ENCODE measurements at regions not wholly inside any gene's neighbourhood (a gene's known extent, or its start where the extent isn't known, plus 50 kb on each side); places are given as distances from the start of the nearest gene placed in this dataset.

- H3K4me3 ChIP-seq (ENCODE audit: low read depth, low read length): no peak overlapping the region
- no peaks in the 10 kb centered on the region for H3K27me3 ChIP-seq
- H3K4me1 ChIP-seq: no peaks in the 10 kb centered on the region
- no peak for DNase-seq
- TF ChIP-seq, protein P1, sequence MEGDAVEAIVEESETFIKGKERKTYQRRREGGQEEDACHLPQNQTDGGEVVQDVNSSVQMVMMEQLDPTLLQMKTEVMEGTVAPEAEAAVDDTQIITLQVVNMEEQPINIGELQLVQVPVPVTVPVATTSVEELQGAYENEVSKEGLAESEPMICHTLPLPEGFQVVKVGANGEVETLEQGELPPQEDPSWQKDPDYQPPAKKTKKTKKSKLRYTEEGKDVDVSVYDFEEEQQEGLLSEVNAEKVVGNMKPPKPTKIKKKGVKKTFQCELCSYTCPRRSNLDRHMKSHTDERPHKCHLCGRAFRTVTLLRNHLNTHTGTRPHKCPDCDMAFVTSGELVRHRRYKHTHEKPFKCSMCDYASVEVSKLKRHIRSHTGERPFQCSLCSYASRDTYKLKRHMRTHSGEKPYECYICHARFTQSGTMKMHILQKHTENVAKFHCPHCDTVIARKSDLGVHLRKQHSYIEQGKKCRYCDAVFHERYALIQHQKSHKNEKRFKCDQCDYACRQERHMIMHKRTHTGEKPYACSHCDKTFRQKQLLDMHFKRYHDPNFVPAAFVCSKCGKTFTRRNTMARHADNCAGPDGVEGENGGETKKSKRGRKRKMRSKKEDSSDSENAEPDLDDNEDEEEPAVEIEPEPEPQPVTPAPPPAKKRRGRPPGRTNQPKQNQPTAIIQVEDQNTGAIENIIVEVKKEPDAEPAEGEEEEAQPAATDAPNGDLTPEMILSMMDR (IDR thresholded peaks at IDR 0.05; ENCODE audit: low read depth, low read length): no peak
- H3K36me3 ChIP-seq: no peaks in the 10 kb centered on the region
- H3K9me3 ChIP-seq: no peaks in the 10 kb centered on the region
Measured at GRCh38 chr20:61030130-61030529, 221.9 kb upstream of the CDH4 start.

DNA sequence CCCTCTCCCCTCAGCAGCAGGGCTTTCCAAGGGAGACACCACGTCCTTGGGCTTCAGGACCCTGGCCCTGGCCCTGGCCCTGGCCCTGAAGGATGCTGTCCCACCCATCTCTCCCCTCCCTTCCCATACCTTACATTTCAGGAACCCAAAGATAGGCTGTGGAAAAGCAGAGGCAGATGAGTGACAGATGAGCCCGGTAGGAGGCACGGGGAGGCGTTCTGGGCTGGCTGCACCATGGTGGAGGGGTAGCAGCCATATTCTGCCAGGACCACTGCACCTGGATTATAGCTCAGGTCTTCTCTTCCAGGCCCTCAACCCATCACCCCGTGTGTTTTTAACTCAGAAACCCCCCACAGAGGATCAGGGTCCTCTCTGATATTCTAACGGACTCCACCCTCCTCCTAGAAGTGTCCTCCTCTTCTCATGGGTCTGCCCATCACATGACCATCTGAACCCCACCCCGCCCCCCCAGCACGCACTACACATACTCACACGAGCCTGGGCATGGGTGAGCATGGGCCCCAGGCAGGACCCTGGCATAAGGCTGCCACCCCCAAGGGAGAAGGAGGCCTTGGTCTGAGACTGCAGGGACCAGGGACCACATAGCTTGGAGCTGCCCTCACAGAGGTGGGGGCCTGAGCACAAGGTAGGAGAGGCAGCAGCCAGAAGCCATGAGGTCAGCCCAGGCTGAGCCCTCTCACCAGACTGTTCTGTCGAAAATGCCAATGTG is 220.8 kb upstream of the CDH4 start:
- Histone ChIP-seq H3K4me1 (no peaks in the 10 kb centered on the region), H3K27me3 (no peaks in the 10 kb centered on the region), H3K9me3 (no peaks in the 10 kb centered on the region), H3K36me3 (no peaks in the 10 kb centered on the region), H3K4me3 (ENCODE audit: low read depth, low read length) (no peak overlapping the region)
- TF ChIP-seq, protein P1 (IDR thresholded peaks at IDR 0.05; ENCODE audit: low read depth, low read length): no peak
- DNase-seq: no peak

DNA sequence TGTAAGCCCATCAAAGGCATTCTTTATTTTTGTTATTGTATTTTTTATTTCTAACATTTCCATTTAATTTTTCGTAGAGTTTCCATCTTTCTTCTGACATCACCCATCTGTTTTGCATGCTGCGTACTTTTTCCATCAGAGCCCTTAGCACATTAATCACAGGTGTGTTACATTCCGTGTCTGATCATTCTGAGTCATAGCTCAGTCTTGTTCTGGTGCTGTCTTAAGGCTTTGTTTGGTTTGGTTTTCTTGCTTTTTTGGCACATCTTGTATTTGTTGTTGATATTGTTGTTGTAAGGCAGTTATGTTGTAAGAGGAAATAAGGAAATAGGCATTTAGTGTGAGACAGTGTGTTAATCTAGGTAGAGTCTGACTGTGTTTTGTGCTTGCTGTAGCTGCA is 214.6 kb upstream of the CDH4 start:
- no peaks in the 10 kb centered on the region for H3K4me1 ChIP-seq
- H3K36me3 ChIP-seq: no peaks in the 10 kb centered on the region
- no peaks in the 10 kb centered on the region for H3K27me3 ChIP-seq
- no peak for DNase-seq
- H3K9me3 ChIP-seq: no peaks in the 10 kb centered on the region
- TF ChIP-seq, protein P1 (IDR thresholded peaks at IDR 0.05; ENCODE audit: low read depth, low read length): no peak
- H3K4me3 ChIP-seq (ENCODE audit: low read depth, low read length): no peak overlapping the region

DNA sequence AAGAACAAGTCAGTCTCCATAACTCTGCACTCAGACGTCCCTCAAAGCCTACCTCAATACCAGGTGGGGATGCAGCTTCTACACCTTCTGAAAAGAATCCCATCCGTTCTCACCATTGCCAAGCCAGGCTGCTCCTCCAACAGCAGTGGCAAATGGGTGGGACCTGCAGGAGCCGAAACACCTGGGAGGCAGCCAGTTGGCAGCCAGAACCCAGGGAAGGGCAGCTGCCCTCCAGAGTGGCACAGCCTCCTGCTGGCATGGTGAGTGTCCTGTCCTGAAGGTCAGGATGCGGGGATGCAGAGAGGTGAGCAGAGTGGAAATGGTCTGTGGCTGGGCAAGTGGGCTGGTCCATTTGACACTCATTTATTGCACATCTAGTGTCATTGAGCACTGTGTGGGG is 210.6 kb upstream of the CDH4 start:
- Histone ChIP-seq H3K4me1 (no peaks in the 10 kb centered on the region), H3K27me3 (no peaks in the 10 kb centered on the region), H3K9me3 (no peaks in the 10 kb centered on the region; the same call in 1 of the 2 replicates), H3K36me3 (no peaks in the 10 kb centered on the region), H3K4me3 (ENCODE audit: low read depth, low read length) (no peak overlapping the region)
- TF ChIP-seq, protein P1 (IDR thresholded peaks at IDR 0.05; ENCODE audit: low read depth, low read length): no peak
- DNase-seq: no peak

GRCh38 chr20:61042506-61043385 is 209.3 kb upstream of the CDH4 start:
- no peak overlapping the region for H3K4me3 ChIP-seq (ENCODE audit: low read depth, low read length)
- no peaks in the 10 kb centered on the region for H3K27me3 ChIP-seq
- H3K4me1 ChIP-seq: no peaks in the 10 kb centered on the region
- H3K36me3 ChIP-seq: no peaks in the 10 kb centered on the region
- TF ChIP-seq, protein P1 (IDR thresholded peaks at IDR 0.05; ENCODE audit: low read depth, low read length): no peak
- H3K9me3 ChIP-seq: peaks cover 3% of the 10 kb centered on the region
- DNase-seq: no peak

DNA sequence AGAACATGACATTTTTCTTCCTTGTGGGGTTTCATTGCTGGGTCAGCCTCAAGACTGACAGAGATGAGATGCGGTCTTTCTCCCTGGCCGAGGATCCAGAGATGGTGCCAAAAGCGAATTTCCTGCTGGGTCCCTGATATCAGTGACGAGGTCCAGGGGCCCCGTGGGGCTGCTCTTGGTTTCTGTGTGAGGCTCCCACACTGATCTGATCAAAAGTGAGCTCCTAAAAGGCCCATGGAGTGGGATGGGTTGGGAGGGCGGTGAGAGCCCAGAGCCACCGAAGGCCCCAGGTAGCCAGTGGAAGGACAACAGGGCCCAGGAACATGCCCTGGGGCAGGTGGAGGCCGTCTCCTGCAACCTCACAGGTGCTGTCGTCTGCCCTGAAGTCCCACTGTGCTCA is 208.4 kb upstream of the CDH4 start:
- no peak overlapping the region for H3K4me3 ChIP-seq (ENCODE audit: low read depth, low read length)
- H3K9me3 ChIP-seq: peaks cover 3% of the 10 kb centered on the region
- H3K36me3 ChIP-seq: no peaks in the 10 kb centered on the region
- H3K27me3 ChIP-seq: no peaks in the 10 kb centered on the region
- no peak for DNase-seq
- TF ChIP-seq, protein P1 (IDR thresholded peaks at IDR 0.05; ENCODE audit: low read depth, low read length): no peak
- H3K4me1 ChIP-seq: no peaks in the 10 kb centered on the region
